Large intestine (tissue), 3 donors: ENCODE measurements at regions not wholly inside any gene's neighbourhood (a gene's known extent, or its start where the extent isn't known, plus 50 kb on each side); places are given as distances from the start of the nearest gene placed in this dataset.

Source experiments
- DNase-seq, 2 donors: peaks; one replicate each; pipeline versions ENCODE4 v3.0.0 to v3.0.0-alpha.2; 2013
- H3K27ac ChIP-seq: one replicate; pipeline ENCODE4 v1.5.1; 2013; ENCODE audit warnings: low read length
- H3K27me3 ChIP-seq: 2 replicates; pipeline ENCODE4 v1.6.1; 2013; ENCODE audit warnings: low read length; ENCODE audit not compliant: control insufficient read depth, insufficient read depth
- H3K36me3 ChIP-seq: 2 replicates; pipeline ENCODE4 v1.6.1; 2013; ENCODE audit warnings: low read length; ENCODE audit not compliant: control insufficient read depth, insufficient read depth
- H3K4me1 ChIP-seq: one replicate; pipeline ENCODE4 v1.6.1; 2013; ENCODE audit warnings: low read length; ENCODE audit not compliant: control insufficient read depth, insufficient read depth
- H3K4me3 ChIP-seq: one replicate; pipeline ENCODE4 v1.5.1; 2013; ENCODE audit warnings: low read length
- H3K9me3 ChIP-seq: one replicate; pipeline ENCODE4 v1.6.1; 2013; ENCODE audit warnings: mild to moderate bottlenecking, low read depth, low read length, moderate library complexity; ENCODE audit not compliant: control insufficient read depth
- WGBS: methylation state at CpG from one replicate; pipeline ENCODE4 v1.1.5; 2013; ENCODE audit warnings: low lambda C conversion rate; ENCODE audit not compliant: insufficient coverage; 5-methylcytosine and 5-hydroxymethylcytosine counted together

GRCh38 chr17:36827081-36827480, 110.2 kb upstream of the LHX1 start:
- 34% methylated on average over 2 of the region's 10 CpGs for WGBS
- Histone ChIP-seq H3K27ac (no peak overlapping the region), H3K36me3 (no peaks in the 10 kb centered on the region), H3K27me3 (peaks cover 28% of the 10 kb centered on the region), H3K4me1 (no peaks in the 10 kb centered on the region), H3K9me3 (no peaks in the 10 kb centered on the region), H3K4me3 (no peak overlapping the region)
- DNase-seq: no peak

- H3K9me3 ChIP-seq: no peaks in the 10 kb centered on the region
- WGBS: no CpG with 5 or more reads among the region's 5 CpGs
- no peak overlapping the region for H3K27ac ChIP-seq
- H3K36me3 ChIP-seq: no peaks in the 10 kb centered on the region
- DNase-seq: no peak
- no peaks in the 10 kb centered on the region for H3K4me1 ChIP-seq
- peaks cover 28% of the 10 kb centered on the region for H3K27me3 ChIP-seq
- H3K4me3 ChIP-seq: no peak overlapping the region
These were observed 107.6 kb upstream of the LHX1 start for GRCh38 chr17:36829676-36830075.

GRCh38 chr17:36833279-36833678, 104.0 kb upstream of the LHX1 start:
- no peaks in the 10 kb centered on the region for H3K9me3 ChIP-seq
- H3K27me3 ChIP-seq: peaks cover 7% of the 10 kb centered on the region
- no peak overlapping the region for H3K27ac ChIP-seq
- no peaks in the 10 kb centered on the region for H3K36me3 ChIP-seq
- no peak overlapping the region for H3K4me3 ChIP-seq
- WGBS: no CpG with 5 or more reads among the region's 1 CpG
- H3K4me1 ChIP-seq: no peaks in the 10 kb centered on the region
- no peak for DNase-seq

GRCh38 chr17:36835036-36835435, 102.2 kb upstream of the LHX1 start:
- H3K27ac ChIP-seq: no peak overlapping the region
- no peaks in the 10 kb centered on the region for H3K27me3 ChIP-seq
- DNase-seq: no peak
- WGBS: no CpG with 5 or more reads among the region's 4 CpGs
- H3K9me3 ChIP-seq: no peaks in the 10 kb centered on the region
- no peaks in the 10 kb centered on the region for H3K4me1 ChIP-seq
- H3K4me3 ChIP-seq: no peak overlapping the region
- H3K36me3 ChIP-seq: no peaks in the 10 kb centered on the region

GRCh38 chr17:36837195-36837938, 99.9 kb upstream of the LHX1 start:
- no peaks in the 10 kb centered on the region for H3K36me3 ChIP-seq
- 56% methylated on average over 5 of the region's 14 CpGs for whole genome bisulfite sequencing
- H3K27me3 ChIP-seq: no peaks in the 10 kb centered on the region
- H3K27ac ChIP-seq: no peak overlapping the region
- H3K9me3 ChIP-seq: no peaks in the 10 kb centered on the region
- H3K4me1 ChIP-seq: no peaks in the 10 kb centered on the region
- no peak overlapping the region for H3K4me3 ChIP-seq
- no peak for DNase-seq

- no peaks in the 10 kb centered on the region for H3K4me1 ChIP-seq
- no peak overlapping the region for H3K27ac ChIP-seq
- no peak for DNase-seq
- no peak overlapping the region for H3K4me3 ChIP-seq
- H3K36me3 ChIP-seq: no peaks in the 10 kb centered on the region
- WGBS: 72% methylated on average over 3 of the region's 3 CpGs
- H3K27me3 ChIP-seq: peaks cover 2% of the 10 kb centered on the region
- H3K9me3 ChIP-seq: no peaks in the 10 kb centered on the region
These were observed 99.4 kb upstream of the LHX1 start for GRCh38 chr17:36837939-36838272.

GRCh38 chr17:36839256-36839655, 98.0 kb upstream of the LHX1 start:
- WGBS: no CpG with 5 or more reads among the region's 5 CpGs
- DNase-seq: no peak
- Histone ChIP-seq H3K36me3 (no peaks in the 10 kb centered on the region), H3K27me3 (peaks cover 3% of the 10 kb centered on the region), H3K9me3 (no peaks in the 10 kb centered on the region), H3K27ac (no peak overlapping the region), H3K4me1 (no peaks in the 10 kb centered on the region), H3K4me3 (no peak overlapping the region)

GRCh38 chr17:36840796-36841195, 96.5 kb upstream of the LHX1 start:
- DNase-seq: no peak
- Histone ChIP-seq H3K27me3 (peaks cover 5% of the 10 kb centered on the region), H3K4me1 (no peaks in the 10 kb centered on the region), H3K9me3 (no peaks in the 10 kb centered on the region), H3K36me3 (no peaks in the 10 kb centered on the region), H3K27ac (no peak overlapping the region), H3K4me3 (no peak overlapping the region)
- WGBS: no CpG with 5 or more reads among the region's 1 CpG

GRCh38 chr17:36842231-36842819, 95.0 kb upstream of the LHX1 start:
- Histone ChIP-seq H3K27ac (no peak overlapping the region), H3K36me3 (no peaks in the 10 kb centered on the region), H3K4me3 (no peak overlapping the region), H3K9me3 (no peaks in the 10 kb centered on the region), H3K4me1 (peaks cover 3% of the 10 kb centered on the region), H3K27me3 (peaks cover 5% of the 10 kb centered on the region)
- 52% methylated on average over 2 of the region's 6 CpGs for WGBS
- DNase-seq: no peak

GRCh38 chr17:36842963-36843558, 94.2 kb upstream of the LHX1 start:
- no CpG with 5 or more reads among the region's 12 CpGs for WGBS
- H3K4me1 ChIP-seq: peaks cover 3% of the 10 kb centered on the region
- H3K27ac ChIP-seq: no peak overlapping the region
- H3K4me3 ChIP-seq: no peak overlapping the region
- no peaks in the 10 kb centered on the region for H3K36me3 ChIP-seq
- H3K27me3 ChIP-seq: peaks cover 5% of the 10 kb centered on the region
- H3K9me3 ChIP-seq: no peaks in the 10 kb centered on the region
- DNase-seq: no peak

GRCh38 chr17:36844013-36844412, 93.3 kb upstream of the LHX1 start:
- DNase-seq: no peak
- H3K27ac ChIP-seq: no peak overlapping the region
- 77% methylated on average over 2 of the region's 2 CpGs for WGBS
- peaks cover 5% of the 10 kb centered on the region for H3K27me3 ChIP-seq
- H3K36me3 ChIP-seq: no peaks in the 10 kb centered on the region
- H3K4me3 ChIP-seq: no peak overlapping the region
- no peaks in the 10 kb centered on the region for H3K9me3 ChIP-seq
- H3K4me1 ChIP-seq: peaks cover 3% of the 10 kb centered on the region
